NK-92 treated with Interleukin-12 subunit alpha and Interleukin-12 subunit beta, amount 100 ng/mL, for 24 hours (cell line): ENCODE measurements at regions not wholly inside any gene's neighbourhood (a gene's known extent, or its start where the extent isn't known, plus 50 kb on each side); places are given as distances from the start of the nearest gene placed in this dataset.
"Not testable (repeated sequence)": the region's sequence is repeated elsewhere in the genome, so short reads cannot be mapped to it uniquely, and the experiment has no call there.

Source experiments
- DNase-seq: peaks from one replicate; lab custom pipeline; 2025; lab: John Stamatoyannopoulos, UW

DNA sequence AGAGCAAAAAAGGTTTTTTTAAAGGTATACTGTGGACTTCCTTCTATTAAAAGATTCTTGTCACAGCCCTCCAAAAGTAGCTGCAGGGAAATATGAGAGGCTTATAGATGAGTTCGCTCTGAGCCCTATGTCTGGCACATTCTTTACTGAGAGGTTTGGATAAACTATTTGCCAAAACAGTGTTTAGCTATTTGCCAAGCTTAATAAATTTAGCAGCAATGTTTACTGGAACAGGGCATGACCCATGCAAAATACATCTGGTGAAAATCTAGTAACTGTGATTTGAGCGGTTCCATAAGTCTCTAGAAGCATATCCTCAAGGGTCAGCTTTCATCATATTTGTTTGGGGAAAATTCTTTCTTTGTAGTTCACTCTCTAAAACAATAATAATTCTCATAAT, 1696.7 kb upstream of the PIK3C3 start:
- DNase-seq = no peak

DNA sequence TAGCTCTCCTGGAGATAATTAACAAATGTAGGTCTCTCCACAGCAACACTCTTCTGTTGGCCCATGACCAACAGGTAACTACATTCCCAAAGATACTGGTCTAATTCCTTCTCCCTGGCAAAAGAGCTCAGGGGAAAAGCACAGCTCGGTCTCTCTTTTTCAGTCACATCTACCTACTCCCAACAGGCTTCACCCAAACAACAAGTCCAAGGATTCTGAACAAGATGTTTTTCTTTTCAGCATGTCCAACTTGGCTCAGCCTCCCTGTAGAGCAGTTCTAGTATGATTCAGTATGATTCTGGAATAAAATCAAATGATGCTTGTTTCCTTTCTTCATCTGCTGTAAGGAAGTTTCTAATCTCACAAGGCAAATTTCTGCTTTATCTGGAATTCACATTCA, 1704.8 kb upstream of the PIK3C3 start:
- no peak for DNase-seq

DNA sequence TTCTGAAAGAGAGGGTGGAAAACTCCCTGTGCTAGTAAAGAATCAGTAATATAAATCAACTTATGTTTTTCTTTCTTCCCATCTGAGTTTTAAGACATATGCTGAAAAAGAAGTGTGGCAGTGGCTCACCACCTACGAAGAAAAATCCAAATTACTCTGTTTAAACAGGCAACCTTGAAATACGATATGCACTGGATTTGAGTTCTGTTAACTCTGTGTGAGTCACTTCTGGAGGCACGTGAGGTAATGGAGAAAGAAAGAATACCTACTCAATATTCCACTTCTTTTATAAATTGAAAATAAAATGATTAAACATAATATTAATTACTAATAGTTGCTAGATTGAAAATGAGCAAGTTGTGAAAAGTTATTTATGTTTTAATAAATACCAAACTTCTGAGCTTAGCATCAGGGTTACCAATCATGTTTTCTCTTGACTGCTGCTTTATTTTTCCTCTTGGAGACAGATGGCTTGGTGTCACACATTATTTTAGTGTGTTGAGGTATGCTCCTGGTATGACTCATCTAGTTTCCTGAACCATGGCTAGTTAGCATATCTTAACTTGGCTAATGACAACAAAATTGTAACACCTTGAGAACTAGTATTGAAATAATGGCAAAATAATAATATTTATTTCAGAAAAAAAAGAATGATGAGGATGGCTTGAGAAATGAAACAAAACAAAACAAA, 1705.5 kb upstream of the PIK3C3 start:
- no peak for DNase-seq

DNA sequence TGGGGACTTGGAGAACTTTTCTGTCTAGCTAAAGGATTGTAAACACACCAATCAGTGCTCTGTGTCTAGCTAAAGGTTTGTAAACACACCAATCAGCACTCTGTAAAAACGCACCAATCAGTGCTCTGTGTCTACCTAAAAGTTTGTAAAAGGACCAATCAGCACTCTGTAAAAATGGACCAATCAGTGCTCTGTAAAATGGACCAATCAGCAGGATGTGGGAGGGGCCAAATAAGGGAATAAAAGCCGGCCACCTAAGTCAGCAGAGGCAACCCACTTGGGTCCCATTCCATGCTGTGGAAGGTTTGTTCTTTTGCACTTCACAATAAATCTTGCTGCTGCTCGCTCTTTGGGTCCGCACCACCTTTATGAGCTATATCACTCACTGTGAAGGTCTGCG, 1709.4 kb upstream of the PIK3C3 start:
- not testable (repeated sequence) for DNase-seq

DNA sequence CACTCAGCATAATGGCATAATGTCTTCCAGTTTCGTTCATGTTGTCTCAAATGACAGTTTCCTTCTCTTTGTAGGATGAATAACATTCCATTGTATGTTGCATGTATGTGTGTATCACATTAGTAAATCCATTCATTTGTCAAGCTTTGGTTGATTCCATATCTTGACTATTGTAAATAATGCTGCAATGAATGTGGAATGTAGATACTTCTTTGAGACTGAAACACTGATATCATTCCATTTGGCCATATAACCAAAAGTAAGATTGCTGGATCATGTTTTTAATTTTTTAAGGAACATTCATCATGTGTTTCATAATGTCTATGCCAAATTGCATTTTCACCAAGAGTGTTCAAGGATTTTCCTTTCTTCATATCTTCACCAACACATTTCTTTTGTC, 1711.4 kb upstream of the PIK3C3 start:
- no peak for DNase-seq

DNA sequence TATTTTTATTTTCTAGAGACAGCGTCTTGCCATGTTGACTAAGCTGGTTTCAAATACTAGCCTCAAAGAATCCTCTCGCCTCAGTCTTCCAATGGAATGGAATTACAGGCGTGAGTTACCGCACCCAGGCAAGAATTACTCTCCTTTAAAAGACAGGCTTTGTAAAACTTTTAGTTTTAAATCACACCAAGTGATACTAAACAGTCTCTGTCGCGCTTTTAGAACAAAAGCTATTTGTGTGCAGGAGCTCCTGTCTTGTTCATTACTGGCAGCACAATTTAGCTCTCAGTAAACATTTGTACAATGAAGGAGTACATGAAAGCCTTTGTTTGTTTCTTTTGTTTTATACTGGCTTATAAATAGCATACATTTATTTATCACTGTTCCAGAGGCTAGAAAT, 1719.2 kb upstream of the PIK3C3 start:
- DNase-seq = no peak

DNA sequence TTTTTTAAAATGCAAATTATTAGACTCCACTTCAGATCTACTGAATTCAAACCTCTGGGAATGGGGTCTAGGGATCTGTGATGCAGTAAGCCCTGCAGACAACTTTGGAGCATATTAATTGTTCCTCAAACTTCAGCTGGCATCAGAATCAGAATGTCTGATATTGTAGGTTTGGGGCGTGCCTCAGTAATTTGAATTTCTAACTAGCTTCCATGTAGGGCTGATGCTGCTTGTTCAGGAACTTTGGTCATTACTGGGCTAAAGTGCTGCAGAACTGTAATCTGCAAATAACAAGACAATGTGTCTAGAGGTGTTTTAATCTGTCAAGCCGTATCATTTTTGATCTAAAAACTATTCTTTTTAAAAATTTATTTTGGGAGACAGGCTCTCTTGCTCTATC, 1719.7 kb upstream of the PIK3C3 start:
- no peak for DNase-seq

DNA sequence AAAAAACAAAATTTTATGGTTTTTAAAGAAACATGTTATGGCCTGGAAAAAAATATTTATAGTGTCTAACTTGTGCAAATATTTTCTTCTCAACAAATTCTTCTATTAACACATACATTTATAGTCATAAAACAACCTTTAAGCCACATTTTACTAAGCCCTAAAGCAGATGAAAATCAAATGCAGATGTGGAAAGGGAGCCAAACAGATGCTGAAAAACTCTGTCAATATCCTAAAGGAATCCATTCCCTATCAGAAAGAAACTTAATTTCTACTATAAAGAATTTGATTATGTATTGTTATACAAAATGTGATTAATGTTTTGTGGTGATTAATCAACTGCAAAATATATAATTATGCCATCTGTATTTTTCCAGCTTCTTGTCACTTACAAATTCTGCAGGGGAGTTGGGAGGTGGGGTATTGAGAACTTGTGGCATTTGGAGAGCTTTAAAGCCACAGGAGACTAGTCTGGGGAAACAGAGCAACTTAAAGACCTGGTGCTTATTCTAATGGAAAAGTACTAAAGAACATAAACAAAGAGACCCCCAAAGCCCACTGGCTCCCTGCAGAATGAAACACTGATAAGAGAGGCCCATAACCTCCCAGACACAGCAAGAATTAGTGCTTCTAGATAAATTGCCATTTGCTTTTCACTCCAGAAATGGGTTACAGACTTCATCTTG, 1721.0 kb upstream of the PIK3C3 start:
- DNase-seq = no peak

DNA sequence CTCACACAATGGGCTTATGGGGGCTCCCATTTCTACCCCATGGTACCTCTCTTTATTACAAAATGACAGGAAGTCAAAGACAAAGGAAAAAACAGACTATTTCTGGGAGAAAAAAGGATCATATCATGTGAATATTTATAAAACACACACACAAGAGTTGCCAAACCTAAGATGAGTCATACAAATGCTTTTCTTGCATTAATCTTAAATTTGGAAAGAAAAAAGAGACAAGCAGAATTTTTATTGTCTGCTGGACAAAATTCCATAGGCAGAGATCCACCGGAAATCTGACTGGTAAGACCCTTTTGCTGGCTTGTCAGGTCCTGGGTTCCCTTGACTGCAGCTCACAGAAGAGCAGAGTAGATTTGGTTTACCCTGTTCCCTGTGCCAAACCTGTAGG, 1732.3 kb upstream of the PIK3C3 start:
- no peak for DNase-seq

DNA sequence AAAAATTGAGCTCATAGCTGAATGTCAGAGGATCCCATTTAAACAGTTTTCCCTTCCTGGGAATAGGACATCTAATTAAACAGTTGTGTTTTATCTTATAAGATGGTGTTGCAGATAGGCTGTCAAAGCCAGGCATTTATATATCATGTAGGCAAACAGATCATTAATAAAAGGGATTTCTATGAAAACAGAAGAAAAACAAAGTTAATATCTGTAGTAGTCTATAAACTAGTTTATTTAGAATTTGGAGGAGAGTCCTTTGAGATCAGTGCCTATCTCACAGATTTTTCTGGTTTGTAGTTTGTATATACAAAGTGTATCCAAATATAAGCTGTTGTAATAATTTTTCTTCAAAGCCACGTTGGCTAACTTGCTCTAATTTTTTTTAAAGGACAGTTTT, 1738.2 kb upstream of the PIK3C3 start:
- DNase-seq = no peak

DNA sequence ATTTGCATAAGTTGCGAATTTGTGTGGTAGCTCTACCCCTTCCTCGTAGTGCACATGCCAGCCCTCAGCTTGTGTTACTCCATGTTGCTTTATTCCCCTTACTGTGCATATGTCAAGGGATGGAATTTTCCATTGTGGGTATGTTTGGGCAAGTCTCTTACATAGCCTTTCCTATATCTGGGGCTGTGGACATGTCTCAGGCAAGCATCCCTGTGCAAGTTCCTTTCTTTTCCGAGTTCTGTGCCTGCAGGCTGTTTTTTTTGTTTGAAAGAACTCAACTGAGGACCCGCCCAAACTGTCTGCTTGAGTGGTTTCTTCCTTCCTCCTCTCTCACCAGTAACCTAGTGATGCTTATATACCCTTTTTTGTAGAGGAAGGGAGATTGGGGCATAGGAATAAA, 1739.1 kb upstream of the PIK3C3 start:
- no peak for DNase-seq

DNA sequence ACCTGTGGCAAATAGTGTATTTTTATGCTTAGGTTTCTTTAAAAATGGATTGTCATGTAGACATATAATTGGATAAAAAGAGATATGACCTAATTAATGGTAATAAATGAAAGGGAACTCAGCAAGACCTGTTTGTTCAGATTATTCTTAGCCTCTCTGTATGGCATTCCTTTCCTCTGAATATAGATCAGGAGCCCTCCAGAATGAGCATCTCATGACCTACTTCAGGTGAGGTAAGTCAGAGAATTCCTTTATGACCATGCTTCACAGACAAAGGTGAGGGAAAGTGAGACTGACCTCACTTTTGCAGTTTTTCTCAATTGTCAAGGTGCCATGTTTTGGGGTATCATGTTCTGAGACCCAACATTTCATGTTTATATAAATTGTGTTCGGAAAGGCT, 1744.3 kb upstream of the PIK3C3 start:
- DNase-seq = no peak

DNA sequence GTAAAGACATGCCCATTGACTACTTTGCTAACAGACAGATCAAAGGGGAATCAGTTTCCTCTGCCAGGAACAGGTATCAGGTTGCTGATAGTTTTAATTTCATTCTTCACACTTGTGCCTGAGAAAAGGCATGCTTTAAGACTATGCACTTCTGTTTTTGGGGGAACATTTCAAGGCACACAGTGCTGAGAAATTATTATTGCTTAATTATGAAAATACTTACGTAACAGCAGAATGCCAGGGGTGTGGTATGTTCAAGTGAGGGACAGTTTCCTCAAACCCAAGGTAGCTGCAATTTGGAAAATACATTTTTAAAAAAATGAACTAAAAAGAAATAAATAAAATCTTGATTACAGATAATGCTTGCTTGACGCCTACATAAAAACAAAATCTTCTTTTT, 1746.1 kb upstream of the PIK3C3 start:
- no peak for DNase-seq

DNA sequence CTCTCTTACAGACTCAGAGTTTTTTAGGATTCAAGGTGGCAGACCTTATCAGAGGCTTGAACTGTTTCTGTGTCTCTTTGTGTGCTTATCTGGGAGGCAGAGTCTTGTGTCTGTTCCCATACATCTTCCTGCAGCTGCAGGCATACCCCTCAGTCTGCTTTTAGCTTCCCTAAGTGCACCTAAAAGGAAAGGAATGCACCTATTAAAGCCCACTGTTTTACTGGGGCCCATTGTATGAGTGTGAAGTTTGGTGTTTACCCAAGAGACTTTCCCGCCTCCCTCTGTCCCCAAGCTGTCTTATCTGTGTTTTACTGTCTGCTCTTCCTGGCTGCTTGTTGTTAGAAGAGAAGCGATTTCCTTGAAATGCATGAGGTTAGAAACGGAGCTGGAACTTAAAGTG, 1757.3 kb upstream of the PIK3C3 start:
- no peak for DNase-seq

DNA sequence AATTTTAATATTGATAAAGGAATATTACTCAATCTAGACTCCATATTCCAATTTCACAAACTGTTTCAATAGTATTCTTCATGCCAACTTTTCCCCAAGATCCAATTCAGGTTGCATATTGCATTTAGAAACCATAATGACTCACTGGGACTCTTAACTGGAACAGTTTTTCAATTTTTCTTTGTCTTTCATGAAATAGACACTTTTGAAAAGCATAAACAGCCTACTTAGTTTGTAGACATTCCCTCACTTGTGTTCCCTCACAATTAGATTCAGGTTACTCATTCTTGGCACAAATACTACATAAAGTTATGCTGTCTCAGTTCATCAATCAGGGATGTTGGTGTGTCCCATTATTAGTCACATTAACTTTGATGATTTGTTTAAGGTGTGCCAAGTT, 1768.4 kb upstream of the PIK3C3 start:
- DNase-seq = no peak

DNA sequence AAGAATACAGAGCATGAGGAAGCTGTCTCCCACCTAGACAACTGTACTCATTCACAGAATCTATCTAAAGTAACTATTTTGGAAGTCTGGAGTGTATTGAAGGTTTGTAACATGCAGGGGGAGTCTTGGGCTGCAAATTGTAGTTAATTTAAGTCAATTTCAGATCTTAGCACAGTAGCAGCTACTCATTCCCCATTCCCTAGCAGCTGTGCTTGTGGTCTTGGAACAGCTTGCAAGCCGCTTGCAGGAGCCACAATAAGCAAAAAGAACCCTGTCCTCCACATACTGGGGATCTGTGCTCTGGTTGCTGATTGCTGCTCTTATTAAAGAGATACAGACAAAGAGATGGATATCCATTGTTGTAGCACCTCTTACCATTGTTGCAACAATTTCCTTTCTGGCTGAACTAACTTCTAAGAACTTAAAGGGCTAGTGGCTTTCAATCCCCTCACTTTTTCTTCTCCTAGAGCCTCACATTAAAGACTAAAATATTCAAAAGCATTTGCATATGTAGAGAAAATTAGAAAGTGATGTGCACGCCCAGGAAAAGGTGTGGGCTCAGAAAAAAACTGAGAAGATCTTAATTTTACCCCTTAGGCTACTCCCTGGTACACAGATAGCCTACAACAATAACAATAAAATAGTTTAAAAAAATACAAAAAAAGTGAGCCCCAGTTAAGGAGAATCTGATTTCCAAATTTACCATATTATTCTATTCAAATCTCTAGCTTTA, 1775.1 kb upstream of the PIK3C3 start:
- DNase-seq = no peak

DNA sequence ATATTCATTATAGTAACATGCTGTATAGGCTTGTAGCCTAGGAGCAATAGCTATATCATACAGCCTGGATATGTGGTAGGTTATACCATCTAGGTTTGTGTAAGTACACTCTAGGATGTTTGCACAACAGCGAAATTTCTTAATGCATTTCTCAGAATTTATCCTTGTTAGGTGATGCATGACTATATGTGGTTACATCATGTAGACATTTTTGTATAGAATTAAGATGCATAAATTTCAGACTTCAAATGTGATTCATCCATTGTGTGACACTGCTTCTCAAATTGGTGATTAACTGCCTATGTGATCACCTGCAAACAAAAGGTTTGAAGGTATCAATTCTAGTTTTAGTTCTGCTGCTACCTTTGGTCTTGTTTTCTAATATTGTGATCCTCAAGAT, 1787.0 kb upstream of the PIK3C3 start:
- DNase-seq = no peak

DNA sequence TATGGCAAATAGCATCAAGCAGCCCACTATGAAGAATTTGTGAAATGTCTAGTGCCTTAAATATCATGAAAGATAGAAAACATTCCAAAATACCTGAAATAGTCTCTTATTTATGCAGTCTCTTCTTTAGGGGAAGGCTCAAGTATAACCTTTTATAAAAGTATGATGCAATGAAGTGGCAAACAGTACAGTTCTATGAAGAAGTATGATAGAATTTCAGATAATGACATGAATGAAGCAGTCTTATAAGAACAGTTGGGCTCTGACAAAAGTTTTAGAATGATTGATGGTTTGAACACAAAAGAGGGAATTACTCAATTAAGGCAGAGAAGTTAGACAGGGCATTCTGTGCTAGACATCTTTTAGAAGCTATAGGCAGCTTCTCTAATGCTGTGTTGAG, 1791.8 kb upstream of the PIK3C3 start:
- DNase-seq = no peak

DNA sequence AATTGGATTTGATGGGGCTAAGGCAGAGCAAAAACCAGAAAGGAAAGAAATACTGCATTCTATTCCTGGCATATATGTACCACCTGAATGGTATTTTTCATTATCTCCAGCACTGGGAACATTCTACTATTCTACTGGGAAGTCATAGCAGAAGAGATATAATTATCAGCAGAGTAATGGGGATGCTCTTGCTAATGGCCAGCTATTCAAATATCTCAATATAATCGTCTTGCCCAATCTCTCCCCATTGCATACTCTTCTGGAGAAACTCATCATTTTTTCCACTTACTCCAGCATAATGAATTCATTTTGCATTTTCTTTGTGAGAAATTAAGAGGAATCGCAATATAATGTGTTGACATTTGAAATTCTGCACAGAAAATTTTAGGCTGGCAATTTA, 1794.7 kb upstream of the PIK3C3 start:
- DNase-seq = no peak

DNA sequence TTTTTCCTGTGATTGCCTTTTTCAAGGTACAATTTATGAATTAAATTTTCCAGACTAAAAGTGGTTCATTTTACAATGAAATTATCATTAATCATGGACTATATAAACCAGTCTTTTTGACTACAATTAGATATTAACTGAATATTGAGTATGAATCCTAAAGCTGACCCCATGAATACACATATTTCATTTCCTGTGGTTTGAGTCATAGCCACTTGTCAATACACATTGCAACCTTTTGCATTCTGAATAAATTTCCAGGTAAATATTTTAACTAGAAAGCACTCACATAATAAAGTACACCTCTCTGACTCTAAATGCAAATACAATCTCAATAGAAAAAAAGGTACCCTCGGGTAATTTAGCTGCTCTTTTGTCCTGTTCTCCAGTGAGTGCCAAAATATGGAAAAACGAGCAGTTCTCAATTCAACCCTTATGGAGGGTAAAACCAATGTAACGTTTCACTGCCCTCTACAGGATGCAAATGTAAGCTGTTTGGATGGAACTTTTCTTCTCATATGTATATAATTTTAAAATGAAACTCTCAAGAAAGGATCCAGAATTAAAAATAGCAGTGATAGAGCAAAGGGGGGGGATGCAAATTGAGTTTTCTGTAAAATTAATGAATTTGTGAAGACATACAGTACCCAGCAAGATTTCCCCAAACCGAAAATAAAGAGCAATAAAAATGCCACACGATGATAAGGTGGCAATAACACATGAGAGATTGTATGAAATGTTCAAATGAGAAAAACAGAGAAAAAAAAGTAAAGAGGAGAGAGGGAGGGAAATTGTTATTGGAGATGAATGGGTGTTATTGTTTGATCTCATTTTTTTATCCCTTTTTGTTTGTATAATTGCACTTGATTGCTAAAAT, 1795.7 kb upstream of the PIK3C3 start:
- no peak for DNase-seq

DNA sequence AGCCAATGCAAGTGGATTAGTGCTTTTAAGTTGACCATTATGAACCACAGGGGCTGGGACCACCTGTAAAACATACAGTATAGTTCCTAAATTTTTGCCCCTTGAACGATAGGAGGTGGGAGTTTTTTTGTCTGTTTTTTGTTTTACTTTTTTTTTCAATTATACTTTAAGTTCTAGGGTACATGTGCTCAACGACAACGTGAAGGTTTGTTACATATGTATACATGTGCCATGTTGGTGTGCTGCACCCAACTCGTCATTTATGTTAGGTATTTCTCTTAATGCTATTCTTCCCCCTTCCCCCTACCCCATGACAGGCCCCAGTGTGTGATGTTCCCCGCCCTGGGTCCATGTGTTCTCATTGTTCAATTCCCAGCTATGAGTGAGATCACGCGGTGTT, 1797.9 kb upstream of the PIK3C3 start:
- no peak for DNase-seq

DNA sequence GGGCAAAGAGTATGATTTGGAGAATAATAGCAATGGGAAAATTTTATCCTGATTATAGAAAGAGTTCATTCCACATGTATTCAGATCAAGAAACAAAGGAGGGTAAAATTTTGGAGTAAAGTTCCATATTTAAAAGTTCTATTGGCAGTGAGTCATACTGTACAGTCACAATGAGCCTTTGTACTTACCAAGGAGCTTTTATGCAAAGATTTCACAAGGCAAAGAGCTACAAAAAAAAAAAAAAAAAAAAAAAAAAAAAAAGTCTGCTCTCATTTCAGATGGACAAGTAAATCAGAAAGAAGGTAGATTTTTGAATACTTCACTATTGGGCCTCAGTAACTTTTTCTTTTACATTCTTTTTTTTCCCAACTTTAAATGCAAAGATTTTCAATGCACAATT, 1802.2 kb upstream of the PIK3C3 start:
- no peak for DNase-seq
